ENCODE measurements at regions not wholly inside any gene's neighbourhood (a gene's known extent, or its start where the extent isn't known, plus 50 kb on each side); places are given as distances from the start of the nearest gene placed in this dataset.

GRCh38 chr5:27217977-27218376 lies 179.6 kb upstream of the CDH9 start:
- Histone ChIP-seq H3K27ac (ENCODE audit: insufficient read depth, low read length) (no peak overlapping the region), H4K20me1 (ENCODE audit: control insufficient read depth, extremely low read depth, insufficient read depth, low read length) (no peaks in the 10 kb centered on the region), H3K36me3 (ENCODE audit: control insufficient read depth, insufficient read depth, low read length) (no peaks in the 10 kb centered on the region), H3K4me2 (ENCODE audit: extremely low read depth, insufficient read depth, low read length) (no peak overlapping the region), H3K79me2 (ENCODE audit: control insufficient read depth, insufficient read depth, low read length) (no peaks in the 10 kb centered on the region), H3K9me3 (ENCODE audit: control insufficient read depth, insufficient read depth, low read depth, low read length) (no peaks in the 10 kb centered on the region), H3K4me3 (replicated peaks in 1 of 4; ENCODE audit: control extremely low read depth in 1 of 4, insufficient read depth in 1 of 4, low read depth in 3 of 4, low read length in 4 of 4) (no peak overlapping the region), H2AFZ (ENCODE audit: low read length) (no peak overlapping the region), H3K9ac (ENCODE audit: insufficient read depth, low read length) (no peak overlapping the region), H3K27me3 (ENCODE audit: control insufficient read depth, insufficient read depth, low read length) (no peaks in the 10 kb centered on the region), H3K4me1 (ENCODE audit: control insufficient read depth, extremely low read depth, insufficient read depth, low read length) (no peaks in the 10 kb centered on the region)
- TF ChIP-seq EZH2 (IDR thresholded peaks at IDR 0.05; ENCODE audit: low read length, missing control alignments), result no peak
- TF ChIP-seq CTCF (conservative IDR thresholded peaks at IDR 0.05 in 1 of 2, IDR thresholded peaks at IDR 0.05 in 1 of 2; ENCODE audit: low read depth in 1 of 2, low read length in 2 of 2), result no peak
- no peak for DNase-seq (ENCODE audit: low read depth in 2 of 2)

- Histone ChIP-seq H3K36me3 (ENCODE audit: control insufficient read depth, insufficient read depth, low read length) (no peaks in the 10 kb centered on the region), H2AFZ (ENCODE audit: low read length) (no peak overlapping the region), H3K27ac (ENCODE audit: insufficient read depth, low read length) (no peak overlapping the region), H3K9me3 (ENCODE audit: control insufficient read depth, insufficient read depth, low read depth, low read length) (no peaks in the 10 kb centered on the region), H4K20me1 (ENCODE audit: control insufficient read depth, extremely low read depth, insufficient read depth, low read length) (no peaks in the 10 kb centered on the region), H3K79me2 (ENCODE audit: control insufficient read depth, insufficient read depth, low read length) (no peaks in the 10 kb centered on the region), H3K4me3 (replicated peaks in 1 of 4; ENCODE audit: control extremely low read depth in 1 of 4, insufficient read depth in 1 of 4, low read depth in 3 of 4, low read length in 4 of 4) (no peak overlapping the region), H3K4me2 (ENCODE audit: extremely low read depth, insufficient read depth, low read length) (no peak overlapping the region), H3K4me1 (ENCODE audit: control insufficient read depth, extremely low read depth, insufficient read depth, low read length) (no peaks in the 10 kb centered on the region), H3K9ac (ENCODE audit: insufficient read depth, low read length) (no peak overlapping the region), H3K27me3 (ENCODE audit: control insufficient read depth, insufficient read depth, low read length) (no peaks in the 10 kb centered on the region)
- no peak for DNase-seq (ENCODE audit: low read depth in 2 of 2)
- TF ChIP-seq CTCF (conservative IDR thresholded peaks at IDR 0.05 in 1 of 2, IDR thresholded peaks at IDR 0.05 in 1 of 2; ENCODE audit: low read depth in 1 of 2, low read length in 2 of 2), result no peak
- TF ChIP-seq EZH2 (IDR thresholded peaks at IDR 0.05; ENCODE audit: low read length, missing control alignments), result no peak
These were observed 179.0 kb upstream of the CDH9 start for GRCh38 chr5:27217155-27217956.

- Histone ChIP-seq H3K79me2 (ENCODE audit: control insufficient read depth, insufficient read depth, low read length) (no peaks in the 10 kb centered on the region), H3K36me3 (ENCODE audit: control insufficient read depth, insufficient read depth, low read length) (no peaks in the 10 kb centered on the region), H4K20me1 (ENCODE audit: control insufficient read depth, extremely low read depth, insufficient read depth, low read length) (no peaks in the 10 kb centered on the region)
These were observed 178.1 kb upstream of the CDH9 start for GRCh38 chr5:27216367-27216950.

More at GRCh38 chr5:27216367-27216950, 178.1 kb upstream of the CDH9 start:
- Histone ChIP-seq H3K27me3 (ENCODE audit: control insufficient read depth, insufficient read depth, low read length) (no peaks in the 10 kb centered on the region), H3K4me2 (ENCODE audit: extremely low read depth, insufficient read depth, low read length) (no peak overlapping the region), H3K4me1 (ENCODE audit: control insufficient read depth, extremely low read depth, insufficient read depth, low read length) (no peaks in the 10 kb centered on the region), H3K4me3 (replicated peaks in 1 of 4; ENCODE audit: control extremely low read depth in 1 of 4, insufficient read depth in 1 of 4, low read depth in 3 of 4, low read length in 4 of 4) (no peak overlapping the region), H2AFZ (ENCODE audit: low read length) (no peak overlapping the region), H3K9me3 (ENCODE audit: control insufficient read depth, insufficient read depth, low read depth, low read length) (no peaks in the 10 kb centered on the region), H3K27ac (ENCODE audit: insufficient read depth, low read length) (no peak overlapping the region), H3K9ac (ENCODE audit: insufficient read depth, low read length) (no peak overlapping the region)
- TF ChIP-seq EZH2 (IDR thresholded peaks at IDR 0.05; ENCODE audit: low read length, missing control alignments) (no peak), CTCF (conservative IDR thresholded peaks at IDR 0.05 in 1 of 2, IDR thresholded peaks at IDR 0.05 in 1 of 2; ENCODE audit: low read depth in 1 of 2, low read length in 2 of 2) (no peak)
- DNase-seq (ENCODE audit: low read depth in 2 of 2), result no peak

Measured in fibroblast of lung (primary cell).